Stimulated activated CD8-positive, alpha-beta memory T cell treated with anti-CD3 and anti-CD28 coated beads, Interleukin-7, amount 100 ng/mL, for 24 hours (primary cell): ENCODE measurements at regions not wholly inside any gene's neighbourhood (a gene's known extent, or its start where the extent isn't known, plus 50 kb on each side); places are given as distances from the start of the nearest gene placed in this dataset.

ENCODE experiments used
- DNase-seq: peaks from one replicate; pipeline ENCODE4 v3.0.0-alpha.2; 2020; ENCODE audit warnings: low read depth

DNA sequence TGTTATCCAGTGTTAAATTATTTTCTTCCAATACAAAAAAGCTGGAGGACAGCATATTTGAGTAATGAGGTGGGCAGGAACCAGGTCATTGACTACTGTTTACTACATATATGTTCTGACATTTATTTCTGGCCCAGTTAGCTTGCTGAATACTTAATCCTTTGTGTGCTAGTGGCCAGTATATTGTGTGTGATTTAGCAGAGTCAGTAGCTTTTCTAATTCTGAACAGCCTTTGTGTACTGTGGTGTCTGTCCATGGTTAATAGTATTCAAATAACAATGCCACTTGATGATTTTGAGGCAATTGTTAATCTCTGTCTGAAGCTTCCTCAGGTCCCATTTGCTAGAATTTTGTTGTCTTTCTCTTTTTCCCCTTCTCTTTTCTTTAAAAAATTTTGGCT is 286.5 kb upstream of the E2F7 start:
- no peak for DNase-seq

DNA sequence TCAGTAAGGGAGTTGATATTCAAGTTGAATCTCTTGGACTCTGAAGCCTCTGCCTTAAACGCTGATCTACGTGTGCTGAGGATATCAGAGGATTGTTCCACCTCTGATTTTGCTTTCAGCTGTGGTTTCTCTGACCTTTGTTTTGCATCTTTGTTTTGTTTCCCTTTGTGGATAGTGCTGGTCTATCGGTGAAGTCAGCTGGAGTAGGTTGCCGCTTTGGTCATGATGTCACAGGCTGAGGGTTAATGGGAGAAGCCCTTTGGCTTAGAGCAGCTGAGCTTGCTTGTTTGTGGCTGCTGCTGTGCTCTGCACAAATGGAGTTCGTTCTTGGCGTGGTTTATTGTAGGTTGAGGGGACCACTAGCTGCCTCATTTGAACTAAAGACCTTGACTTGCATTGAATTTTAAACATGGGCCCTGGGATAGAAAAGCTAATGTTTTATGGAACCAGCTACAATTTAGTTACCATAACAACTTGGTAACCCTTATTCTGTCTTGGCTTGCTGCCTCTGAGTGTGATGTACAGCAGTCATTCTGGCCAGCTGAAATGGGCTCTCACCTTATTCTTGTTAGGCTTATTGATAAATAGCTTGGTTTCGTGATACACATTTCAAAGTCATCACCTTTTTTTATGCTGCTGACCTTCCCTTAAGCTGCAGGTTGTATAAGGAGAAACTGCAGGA is 284.5 kb upstream of the E2F7 start:
- DNase-seq, result no peak

DNA sequence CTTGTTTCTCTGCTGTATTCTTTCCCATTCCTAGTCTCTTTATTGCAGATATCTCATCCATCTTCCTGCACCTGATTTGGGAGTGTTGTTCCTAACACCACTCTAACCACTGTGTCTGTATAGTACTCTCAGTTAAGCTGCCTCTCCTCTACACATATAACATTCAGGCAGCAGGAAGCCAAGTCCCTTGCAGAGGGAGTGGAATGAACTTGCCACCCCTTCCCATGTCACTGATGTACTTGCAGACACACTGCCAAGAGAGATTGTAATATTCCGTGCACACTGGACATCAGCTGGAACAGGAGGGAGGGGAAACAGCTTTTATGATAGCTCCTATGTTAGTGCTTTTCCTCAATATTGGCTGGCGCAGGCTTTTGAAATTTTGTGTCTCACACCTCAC is 281.6 kb upstream of the E2F7 start:
- DNase-seq, result no peak

DNA sequence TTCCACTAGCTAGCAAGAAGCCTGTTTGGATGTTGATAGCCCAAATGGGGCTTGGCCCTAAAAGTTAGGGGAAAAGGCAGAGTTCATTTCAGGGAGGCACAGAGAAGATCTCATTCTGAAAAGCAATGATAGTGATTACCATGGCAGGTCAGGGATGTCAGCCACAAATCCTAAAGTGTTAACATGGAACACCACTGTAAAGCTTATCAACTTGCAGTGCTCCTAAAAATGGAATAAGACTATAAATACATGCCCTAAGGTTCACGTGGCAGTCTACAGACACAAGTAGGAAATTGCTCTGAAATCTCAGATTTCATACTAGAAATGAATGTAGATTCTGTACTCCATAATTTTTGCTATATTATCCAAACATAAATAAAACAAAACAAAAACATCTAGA is 280.0 kb upstream of the E2F7 start:
- DNase-seq, result no peak

DNA sequence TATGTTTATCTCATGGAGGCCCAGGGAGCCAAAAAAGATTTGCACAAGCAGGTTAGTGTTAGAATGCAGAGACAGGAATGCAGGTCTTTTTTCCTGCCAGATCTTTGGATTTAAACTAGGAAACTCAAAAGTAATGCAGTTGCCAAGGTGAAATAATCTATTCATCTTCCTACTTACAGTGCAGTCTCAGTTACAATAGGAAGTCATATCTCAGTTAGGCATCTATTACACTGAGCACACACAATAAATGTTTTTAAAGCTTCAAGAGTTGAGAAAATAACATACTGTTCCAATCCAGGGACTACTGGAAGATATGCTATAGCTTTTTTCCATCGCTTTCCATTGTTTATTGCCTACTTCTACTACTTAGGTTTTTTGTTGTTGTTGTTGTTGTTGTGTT is 279.3 kb upstream of the E2F7 start:
- DNase-seq, result no peak

DNA sequence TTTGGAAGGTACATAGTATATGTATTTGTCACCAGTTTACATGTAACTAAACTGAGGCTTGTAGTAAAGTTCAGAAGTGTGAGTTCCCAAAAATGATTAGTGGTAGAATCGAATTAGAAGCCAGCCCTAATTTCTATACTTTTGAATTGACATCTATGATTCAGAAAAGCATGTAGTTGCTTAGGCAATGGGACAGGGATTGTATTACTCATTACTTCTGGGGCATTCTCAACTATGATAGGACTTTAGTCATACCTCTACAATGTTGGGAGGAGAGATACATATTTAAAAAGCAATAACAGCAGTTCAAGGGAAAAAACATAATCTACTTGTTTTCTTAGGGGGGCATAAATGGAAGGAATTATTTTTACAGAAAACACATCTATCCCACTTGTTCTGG is 277.9 kb upstream of the E2F7 start:
- DNase-seq, result no peak

DNA sequence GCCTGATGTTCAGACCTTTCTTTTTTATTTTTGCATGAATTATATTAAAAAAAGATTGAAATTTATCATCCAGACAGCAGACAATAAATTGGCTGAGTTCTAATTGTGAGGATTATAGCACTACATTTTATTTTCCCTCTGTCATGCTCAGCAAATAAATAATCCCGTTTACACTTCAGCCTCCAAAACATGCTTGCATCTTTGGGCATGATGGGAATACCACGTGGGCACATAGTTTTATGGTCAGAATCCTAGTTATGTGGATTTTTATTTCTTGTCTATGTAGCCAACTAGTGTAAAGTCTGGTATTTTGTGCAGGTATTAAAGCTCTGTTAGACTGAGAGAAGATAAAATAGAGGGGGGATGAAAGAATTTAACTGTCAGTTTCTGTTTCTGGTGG is 276.9 kb upstream of the E2F7 start:
- no peak for DNase-seq

DNA sequence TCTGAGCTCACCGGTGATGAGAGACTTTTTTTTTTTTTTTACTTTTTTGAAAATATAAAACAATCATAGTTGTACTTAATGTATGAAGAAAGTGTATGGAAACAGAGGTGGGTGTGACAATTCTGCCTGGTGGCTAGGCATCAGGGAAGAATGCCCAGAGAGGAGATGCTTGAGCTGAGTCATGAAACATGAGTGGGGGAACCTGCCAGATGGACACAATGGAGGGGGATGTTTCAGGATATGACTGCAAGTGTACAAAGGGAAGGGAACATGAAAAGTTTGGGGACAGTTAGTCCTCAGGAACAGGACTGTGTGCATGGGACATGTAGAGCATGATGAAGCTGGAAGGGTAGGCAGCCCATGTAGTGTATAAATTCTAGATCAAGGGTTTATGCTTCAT is 274.2 kb upstream of the E2F7 start:
- no peak for DNase-seq

DNA sequence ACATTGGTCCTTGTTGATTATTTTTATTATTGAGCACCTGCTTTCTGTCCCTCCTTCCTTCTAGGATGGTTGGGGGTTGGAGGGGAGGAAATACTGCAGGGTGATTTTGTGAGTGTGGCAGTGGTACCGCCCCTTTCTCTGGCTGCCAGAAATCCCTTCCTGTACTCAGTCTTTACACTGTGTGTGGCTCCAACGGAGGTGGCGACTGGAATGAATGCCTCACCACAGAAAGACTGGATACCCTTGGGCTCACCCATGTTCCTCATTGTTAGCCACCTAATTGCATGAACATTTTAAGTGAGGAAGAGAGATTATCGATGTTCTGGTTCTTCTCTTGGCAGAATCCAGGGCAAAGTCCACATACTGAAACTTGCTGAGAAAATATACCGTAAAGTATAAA is 272.0 kb upstream of the E2F7 start:
- no peak for DNase-seq

DNA sequence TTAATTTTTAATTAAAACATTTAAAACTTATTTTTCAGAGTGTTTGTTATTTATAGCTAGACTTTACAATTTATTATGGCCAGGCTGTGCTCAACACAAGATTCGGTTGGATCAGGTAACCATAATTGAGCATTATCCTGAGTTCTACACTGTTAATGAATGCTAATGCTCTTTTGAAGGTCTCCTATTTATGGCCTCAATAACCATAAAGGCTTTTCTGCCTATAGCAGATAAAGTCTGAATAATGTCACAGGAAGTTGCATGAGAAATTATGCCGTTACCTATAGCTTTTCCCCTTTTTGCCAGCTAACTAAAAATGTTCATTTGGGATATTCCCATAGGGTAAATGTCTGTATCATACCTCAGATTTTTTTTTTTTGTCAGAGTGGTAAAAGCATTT is 269.4 kb upstream of the E2F7 start:
- DNase-seq, result no peak

DNA sequence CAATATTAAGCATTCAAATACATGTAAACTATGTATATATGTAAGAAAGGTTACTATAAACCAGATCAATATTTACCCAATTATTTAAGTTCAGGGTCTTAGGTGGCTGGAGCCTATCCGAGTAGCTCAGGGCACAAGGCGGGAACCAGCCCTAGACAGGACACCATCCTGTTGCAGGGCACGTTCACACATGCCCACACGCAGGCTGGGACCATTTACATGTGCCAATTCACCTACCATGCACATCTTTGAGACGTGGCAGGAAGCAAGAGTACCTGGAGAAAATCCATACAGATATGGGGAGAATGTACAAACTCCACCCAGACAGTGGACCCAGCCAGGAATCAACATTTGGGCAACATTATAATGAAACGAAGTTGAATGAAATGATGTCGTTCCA is 263.0 kb upstream of the E2F7 start:
- DNase-seq, result no peak

DNA sequence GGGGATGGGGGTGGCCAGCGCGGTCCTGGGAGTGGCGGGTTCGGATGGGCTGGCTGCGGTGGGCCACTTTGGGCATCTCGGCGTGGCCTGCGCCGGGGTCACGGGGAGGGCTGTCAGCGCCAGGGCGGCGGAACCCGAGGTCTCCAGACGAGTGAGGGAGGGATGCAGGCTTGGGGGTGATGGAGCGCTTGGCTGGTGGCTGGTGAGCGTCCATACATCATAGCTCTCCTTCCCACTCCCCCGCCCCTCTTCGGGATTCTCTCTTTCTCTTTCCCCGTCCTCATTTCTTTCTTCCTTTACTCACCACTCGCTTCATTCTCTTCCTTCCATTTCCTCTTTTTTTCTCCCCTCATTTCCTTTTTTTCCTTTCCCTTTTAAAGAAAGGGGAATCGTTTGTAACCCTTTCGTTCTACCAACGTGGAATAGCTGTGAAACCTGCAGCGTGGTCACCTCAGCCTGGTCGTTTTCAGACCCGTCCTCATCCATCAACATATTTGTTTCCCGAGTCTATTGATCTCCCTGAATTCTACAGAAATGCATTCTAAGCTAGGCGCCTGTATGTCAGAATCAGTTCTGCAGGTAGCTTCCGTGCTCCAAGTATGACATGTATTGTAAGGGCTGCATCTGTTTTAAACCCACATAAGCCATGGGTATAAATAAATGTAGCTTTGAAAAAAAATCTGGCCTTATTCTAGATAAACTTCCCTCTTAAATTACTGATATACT is 260.3 kb upstream of the E2F7 start:
- no peak for DNase-seq

DNA sequence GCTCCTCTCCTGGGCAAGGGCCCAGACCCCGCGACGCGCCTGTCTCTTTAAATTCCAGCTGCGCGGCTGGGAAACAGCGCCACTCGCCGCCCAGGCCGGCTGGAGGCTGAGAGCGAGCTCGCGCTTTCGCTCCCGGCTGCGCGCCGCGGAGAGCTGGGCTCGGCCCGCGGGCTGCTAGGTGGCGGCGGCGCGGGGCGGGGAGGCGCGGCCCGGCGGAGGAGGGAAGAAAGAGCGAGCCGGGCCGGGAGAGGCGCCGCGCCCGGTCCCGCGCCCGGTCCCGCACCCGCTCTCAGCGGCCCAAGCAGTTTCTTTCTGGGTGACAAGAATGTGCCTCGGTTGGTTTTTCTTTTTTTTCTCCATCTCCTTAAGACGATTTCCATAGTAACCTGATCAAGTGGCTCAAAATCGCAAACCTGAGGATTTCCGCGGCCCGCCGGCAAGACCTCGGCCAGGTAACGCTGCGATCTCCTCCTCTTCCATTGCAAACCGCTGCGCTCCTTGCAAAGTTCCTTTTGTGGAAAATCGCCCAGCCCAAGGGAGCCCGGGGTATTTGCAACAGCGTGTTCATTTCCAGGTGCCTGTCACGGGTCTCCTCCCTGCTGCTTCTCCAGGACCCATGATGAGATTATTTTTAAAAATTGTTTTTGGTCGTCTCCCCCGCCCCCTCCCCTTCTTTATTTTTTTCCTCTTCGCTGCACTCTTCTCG is 259.5 kb upstream of the E2F7 start:
- DNase-seq, result peak; percentile 3

DNA sequence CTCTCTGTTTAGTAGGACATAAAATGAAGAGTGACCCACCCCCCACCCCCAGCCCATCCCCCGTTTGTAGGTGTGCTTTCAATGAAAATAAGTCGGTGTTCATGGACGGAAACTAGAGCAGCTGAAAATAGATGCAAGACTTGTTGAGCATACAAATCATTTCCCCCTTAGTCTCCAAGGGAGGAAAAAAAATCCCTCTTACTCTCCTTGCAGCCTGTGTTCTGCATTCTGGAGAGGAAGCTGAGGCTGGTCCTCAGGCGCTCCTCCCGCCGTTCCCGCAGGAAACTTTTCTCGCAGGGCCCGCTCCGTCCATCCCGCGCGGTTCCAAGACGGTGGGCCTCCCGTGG is 259.0 kb upstream of the E2F7 start:
- no peak for DNase-seq

DNA sequence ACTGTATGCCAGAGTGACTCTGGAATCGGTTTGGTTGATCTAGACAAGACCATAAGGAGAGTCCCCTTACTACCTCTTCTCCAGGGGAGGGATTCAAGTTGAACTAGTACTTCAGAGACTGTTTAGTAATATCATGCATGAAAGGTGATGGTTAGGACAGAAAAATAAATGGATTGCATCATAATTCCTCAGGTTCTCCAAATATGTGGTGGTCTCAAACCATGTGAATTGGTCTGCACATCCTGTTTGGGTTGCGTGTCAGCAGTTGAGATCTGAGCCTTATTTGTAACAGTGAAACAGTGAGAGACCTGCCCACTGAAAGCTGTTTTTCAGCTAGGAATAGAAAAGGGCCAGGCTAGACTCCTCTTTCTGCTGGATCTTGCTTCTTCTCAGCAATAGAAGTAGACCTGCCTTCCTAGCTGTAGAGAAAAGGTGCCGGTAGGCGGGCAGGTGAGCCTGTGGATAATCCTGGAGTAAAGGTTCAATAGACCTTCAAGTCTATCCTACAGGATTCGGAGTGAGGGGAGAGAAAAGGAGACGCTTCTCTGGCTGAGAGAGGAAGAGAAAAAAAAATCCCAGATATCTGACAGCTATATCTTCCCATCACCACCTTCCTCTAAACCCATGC is 258.5 kb upstream of the E2F7 start:
- no peak for DNase-seq

DNA sequence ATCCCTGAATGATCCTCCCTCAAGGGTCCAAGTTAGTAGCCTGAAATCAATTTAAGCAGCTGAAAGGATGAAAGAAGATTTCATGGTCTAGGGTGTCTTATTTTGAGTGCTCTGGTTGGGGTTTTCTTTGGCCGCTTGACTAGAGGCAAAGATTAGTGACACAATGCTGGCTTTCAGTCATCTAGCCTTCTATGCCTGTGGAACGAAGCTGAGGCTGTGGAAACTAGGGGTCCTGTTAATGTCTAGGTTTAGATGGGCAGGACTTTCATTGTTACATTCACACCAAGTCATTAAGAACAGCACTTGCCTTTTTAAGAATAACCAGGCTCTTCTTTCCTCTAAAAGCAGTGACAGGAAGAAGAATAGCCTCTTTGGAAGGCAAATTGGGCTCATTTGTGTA is 253.8 kb upstream of the E2F7 start:
- no peak for DNase-seq

DNA sequence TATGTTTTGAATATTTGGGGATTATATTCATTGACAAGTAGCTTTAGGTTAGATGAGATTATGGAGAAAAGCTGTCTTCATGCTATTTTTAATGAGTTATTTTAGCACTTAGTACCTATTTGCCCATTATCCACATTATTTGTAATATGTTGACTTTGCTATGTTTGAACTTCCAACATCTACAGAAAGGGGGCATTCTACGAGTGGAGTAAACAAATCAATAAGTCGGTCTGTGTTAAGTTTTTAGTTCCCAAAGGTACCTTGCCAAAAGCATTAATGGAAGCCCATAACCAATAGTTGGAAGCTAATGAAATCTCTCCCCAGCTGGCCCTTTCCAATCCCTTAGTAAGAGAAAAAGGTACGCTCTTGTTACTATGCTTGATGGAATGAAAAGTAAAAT is 250.0 kb upstream of the E2F7 start:
- no peak for DNase-seq

DNA sequence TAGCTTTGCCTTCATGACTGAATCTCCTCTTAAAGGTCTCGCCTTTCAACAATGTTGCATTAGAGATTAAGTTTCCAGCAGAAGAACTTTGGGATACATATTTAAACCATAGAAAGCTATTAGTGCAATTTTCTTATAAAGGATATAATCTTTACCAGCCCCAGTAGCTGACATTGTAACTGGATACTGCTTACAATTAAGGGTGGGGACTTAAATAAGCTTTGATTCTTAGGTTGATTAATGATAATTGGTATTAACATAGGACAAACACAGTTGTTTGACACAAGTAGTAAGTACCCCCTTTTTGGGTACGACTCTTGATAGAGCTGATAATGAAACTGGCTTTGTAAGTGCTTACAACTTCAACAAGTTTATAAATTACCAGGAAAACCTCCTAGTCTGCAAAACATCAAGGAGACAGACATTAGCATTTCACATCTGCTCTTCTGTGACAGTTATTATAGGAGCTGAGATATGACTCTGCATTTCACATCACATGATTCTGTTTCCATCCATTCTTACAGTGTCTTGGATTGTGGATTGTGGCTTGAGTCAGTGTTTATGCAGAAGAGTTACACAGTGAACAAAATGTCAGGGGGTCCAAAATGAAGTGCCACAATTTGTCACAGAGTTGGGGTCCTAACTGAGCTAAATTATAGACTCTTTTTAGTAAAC is 249.1 kb upstream of the E2F7 start:
- DNase-seq, result no peak

DNA sequence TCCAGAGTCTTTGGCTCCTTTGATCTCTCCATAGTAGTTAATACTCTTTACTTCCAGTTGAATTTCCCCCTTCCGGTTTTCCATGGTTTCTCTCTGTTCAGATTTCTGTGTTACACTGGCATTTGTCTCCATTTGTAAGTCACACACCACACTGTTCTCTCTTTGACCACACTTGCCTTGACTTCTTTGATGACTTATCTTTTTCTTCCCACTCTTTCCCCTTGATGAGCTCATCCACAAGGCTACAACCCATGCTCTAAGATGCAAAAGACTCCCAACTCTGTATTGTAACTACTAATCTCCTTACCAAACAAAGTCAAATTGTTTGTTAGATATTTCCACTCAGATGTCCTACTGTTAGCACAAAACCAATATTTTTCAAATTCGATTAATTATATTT is 242.7 kb upstream of the E2F7 start:
- DNase-seq, result no peak

DNA sequence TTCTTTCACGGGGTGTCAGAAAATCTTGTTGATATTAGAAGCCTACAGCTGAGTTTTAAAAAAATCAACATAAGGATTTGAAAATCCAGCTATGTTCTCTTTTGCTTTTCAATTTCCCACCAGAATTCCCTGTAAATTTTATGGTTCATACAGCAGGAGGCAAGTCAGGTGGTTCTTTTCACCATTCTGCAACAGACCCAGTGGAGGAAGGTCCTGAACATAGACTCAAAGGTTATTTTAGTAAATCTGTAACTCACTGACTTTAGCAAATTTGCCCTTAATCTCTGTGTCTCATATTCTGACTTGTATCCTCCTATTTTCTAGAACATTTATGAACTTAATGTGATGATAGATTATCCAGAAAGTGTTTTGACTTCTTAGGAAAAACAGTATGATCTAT is 235.4 kb upstream of the E2F7 start:
- no peak for DNase-seq

DNA sequence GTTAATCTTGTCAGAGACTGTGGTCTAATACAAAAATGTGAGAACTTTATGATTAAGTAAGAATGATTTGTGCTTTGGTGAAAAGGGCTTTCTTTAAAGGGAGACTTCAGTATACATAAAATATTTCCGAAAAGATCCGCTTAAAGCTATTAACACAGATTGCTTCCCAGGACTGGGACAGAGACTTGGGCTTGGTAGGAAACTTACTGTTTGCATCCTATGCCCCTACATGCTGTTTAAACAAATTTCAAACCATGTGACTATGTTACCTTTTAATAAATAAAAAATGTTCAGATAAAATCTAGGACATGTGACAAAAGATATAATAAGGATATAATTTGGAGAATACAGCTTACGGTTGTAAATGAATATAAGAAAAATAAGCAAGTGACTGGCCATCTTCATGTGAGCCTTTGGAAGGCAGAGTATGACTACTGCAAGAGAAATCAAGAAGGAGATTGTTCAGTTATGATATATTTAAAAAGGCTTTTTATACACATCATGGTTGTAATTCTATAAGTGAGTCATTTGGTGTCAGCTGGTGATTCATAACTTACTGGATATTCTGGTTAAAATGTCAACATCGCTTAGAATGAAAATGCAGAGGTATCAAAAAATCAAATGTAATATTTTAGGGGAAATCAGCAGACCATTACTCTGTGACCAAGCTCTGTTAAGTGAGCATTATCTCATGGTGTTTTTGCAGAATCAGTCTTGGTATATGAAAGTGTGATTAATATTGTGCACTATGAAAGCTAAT is 234.7 kb upstream of the E2F7 start:
- no peak for DNase-seq

DNA sequence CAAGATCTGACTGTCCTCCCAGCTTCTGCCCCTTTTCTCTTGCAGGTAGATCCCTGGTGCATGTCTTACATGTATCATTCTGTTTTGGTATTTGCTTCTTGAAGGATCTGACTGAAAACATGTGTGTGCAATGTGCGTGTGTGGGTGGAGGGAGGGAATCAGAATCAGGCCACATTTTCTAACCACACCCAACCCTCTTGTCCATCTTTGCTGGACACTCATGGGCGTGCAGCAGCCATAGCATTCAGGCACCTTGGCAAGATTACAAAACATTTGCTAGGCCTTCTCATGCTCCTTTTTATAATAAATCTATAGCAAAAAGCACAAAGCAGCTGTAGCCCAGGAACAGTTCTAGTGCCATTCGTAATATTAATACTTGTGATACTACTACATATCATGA is 233.6 kb upstream of the E2F7 start:
- no peak for DNase-seq
